BJ (cell line): ENCODE measurements at regions not wholly inside any gene's neighbourhood (a gene's known extent, or its start where the extent isn't known, plus 50 kb on each side); places are given as distances from the start of the nearest gene placed in this dataset.

ENCODE experiments used
- CTCF ChIA-PET: fragments of 350-600 bp; formaldehyde crosslinking; extraction: SDS; loops from one replicate; lab custom pipeline; 2021; ENCODE audit warnings: antibody characterized with exemption, inconsistent platforms; lab: Yijun Ruan, JAX
- POLR2A ChIA-PET: fragments of 300-600 bp; sonication (Branson Sonifier 250); formaldehyde crosslinking; extraction: SDS; loops from one replicate; lab custom pipeline; 2021; ENCODE audit warnings: antibody characterized with exemption; lab: Charles Lee
- DNase-seq: peaks from one replicate; pipeline ENCODE4 v3.0.0-alpha.2; 2011; ENCODE audit warnings: low read depth
- H3K27me3 ChIP-seq: 2 replicates; pipeline ENCODE4 v1.6.0; 2011; ENCODE audit warnings: low read length; ENCODE audit not compliant: control insufficient read depth, insufficient read depth
- H3K36me3 ChIP-seq: 2 replicates; pipeline ENCODE4 v1.5.1; 2011; ENCODE audit warnings: low read length; ENCODE audit not compliant: control insufficient read depth, insufficient read depth
- H3K4me3 ChIP-seq: 2 replicates; pipeline ENCODE4 v1.5.1; 2011; ENCODE audit warnings: low read depth, mild to moderate bottlenecking, control low read depth, low read length
- CTCF ChIP-seq: IDR thresholded peaks from 2 replicates; pipeline ENCODE4 v1.5.1; 2011; ENCODE audit warnings: low read depth, mild to moderate bottlenecking, control low read depth, inconsistent platforms, low read length, moderate library complexity; ENCODE audit not compliant: insufficient read depth

- DNase-seq = no peak
- ChIA-PET POLR2A (no interaction called here), CTCF (no interaction called here)
- no peak for TF ChIP-seq CTCF
- no peaks in the 10 kb centered on the region for H3K27me3 ChIP-seq
- no peak overlapping the region for H3K4me3 ChIP-seq
- H3K36me3 ChIP-seq = no peaks in the 10 kb centered on the region
Observed at GRCh38 chr13:76527041-76527440, 359.2 kb downstream of the KCTD12 start.

DNA sequence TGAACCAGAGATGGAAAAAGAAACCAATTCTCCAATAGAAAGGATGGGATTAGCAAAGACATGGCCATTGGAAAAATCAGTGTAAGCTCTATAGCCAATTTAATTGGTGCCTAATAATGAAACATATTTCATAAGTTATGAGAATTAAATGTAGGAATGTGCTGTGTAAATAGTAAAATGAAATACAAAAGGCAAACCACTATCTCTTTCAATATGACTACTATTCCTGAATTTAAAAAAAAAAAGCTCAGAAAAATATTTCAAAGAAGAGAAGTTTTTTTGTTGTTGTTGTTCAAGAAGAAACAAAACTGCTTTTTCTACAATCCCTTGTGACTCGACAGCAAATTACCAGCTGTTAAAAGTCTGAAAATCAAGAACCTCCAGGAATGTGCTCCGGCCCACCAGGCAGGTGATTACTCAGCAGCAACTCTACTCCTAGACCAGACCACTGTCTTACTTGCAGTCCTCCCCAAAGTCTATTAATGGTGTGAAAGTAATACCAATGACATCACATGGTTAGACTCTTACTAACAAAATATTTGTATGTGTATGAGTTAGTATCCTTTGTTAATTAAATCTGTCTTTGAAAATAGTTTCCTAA is 362.4 kb downstream of the KCTD12 start:
- H3K4me3 ChIP-seq = no peak overlapping the region
- POLR2A ChIA-PET = no interaction called here
- H3K36me3 ChIP-seq = no peaks in the 10 kb centered on the region
- CTCF ChIA-PET = interaction anchor here (0.6 to 0.7 kb wide), 3 partner anchors 20 to 308 kb away, joined by 3 to 5 read pairs (median 3); no protein-coding TSS in a partner anchor
- no peaks in the 10 kb centered on the region for H3K27me3 ChIP-seq
- no peak for TF ChIP-seq CTCF
- DNase-seq = no peak

DNA sequence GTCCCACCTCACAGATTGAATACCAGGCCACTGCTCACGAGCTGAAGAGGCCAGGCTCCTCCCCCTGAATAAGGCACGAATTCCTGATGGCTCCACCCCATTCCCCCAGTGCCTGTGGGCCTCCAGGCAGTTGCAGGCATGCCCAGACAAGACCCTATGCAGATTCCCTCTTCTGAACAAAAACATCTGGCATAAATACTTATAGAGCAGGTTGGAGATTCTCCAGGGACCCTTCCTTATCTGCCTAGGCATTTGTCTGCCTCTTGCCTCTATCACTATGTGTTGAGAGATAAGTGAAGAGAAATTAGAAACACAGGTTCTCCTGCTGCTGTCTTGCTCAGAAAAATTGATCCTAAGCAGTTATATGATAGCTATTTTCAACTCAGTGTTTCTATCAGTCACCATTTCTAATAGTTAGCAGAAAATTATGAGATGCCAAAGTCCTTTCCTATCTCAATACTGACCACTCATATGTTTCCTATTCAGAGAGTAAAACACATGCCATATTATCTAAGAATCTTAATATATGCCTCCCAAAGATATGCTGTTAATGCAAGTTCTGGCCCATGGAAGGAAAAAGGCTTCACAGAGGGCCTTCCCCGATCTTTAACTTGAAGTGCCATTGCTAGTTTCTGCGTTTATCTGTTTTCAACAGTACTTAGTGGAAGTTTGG is 364.0 kb downstream of the KCTD12 start:
- Histone ChIP-seq H3K36me3 (no peaks in the 10 kb centered on the region), H3K4me3 (no peak overlapping the region), H3K27me3 (no peaks in the 10 kb centered on the region)
- CTCF ChIA-PET = no interaction called here
- DNase-seq = no peak
- no peak for TF ChIP-seq CTCF
- POLR2A ChIA-PET = no interaction called here

DNA sequence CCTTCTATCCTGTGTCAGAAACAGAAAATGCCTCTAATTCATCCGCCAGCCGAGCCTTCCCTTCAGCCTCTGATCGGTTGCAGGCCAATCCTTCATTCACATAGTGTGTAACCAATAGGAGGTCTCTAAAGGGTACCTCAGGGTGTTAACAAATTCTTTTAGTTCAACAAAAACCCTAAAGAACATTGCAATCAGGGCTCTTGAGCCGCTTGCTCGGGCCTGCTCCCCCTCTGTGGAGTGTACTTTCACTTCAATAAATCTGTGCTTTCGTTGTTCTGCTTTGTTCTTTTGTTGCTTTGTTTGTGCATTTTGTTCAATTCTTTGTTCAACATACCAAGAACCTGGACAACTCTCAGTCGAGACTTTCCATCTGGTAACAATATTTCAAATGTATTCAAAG is 366.5 kb downstream of the KCTD12 start:
- Histone ChIP-seq H3K36me3 (no peaks in the 10 kb centered on the region), H3K27me3 (no peaks in the 10 kb centered on the region), H3K4me3 (no peak overlapping the region)
- POLR2A ChIA-PET = no interaction called here
- no peak for TF ChIP-seq CTCF
- CTCF ChIA-PET = no interaction called here
- DNase-seq = no peak

GRCh38 chr13:76516586-76516985 is 369.6 kb downstream of the KCTD12 start:
- DNase-seq = no peak
- no peak overlapping the region for H3K4me3 ChIP-seq
- no peaks in the 10 kb centered on the region for H3K27me3 ChIP-seq
- CTCF ChIA-PET = interaction anchor here (0.7 to 0.9 kb wide), 2 partner anchors 11 to 387 kb away, joined by 3 read pairs; no protein-coding TSS in a partner anchor
- TF ChIP-seq CTCF = no peak
- POLR2A ChIA-PET = no interaction called here
- H3K36me3 ChIP-seq = no peaks in the 10 kb centered on the region
